ENCODE measurements at regions not wholly inside any gene's neighbourhood (a gene's known extent, or its start where the extent isn't known, plus 50 kb on each side); places are given as distances from the start of the nearest gene placed in this dataset.

DNA sequence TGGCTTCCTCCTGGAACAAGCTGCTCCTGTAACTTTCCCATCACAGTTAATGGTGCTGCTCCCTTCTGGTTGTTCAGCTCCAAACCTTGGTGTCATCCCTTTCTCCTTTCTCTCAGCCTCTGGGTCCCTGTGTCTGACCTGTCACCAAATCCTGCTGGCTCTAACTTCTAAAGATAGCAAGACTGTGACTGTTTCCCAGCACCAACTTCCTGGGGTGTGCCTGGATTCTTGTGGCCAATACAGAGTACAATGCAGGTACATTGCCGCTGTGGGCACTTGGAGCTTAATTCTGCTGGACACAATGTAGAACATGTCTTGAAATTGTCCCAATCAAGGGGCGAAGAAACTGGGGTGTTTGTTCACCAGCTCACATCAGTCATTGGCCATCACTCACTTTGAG is 156.7 kb upstream of the CSF3R start:
- no peaks in the 10 kb centered on the region for H3K9me2 ChIP-seq (replicated peaks; ENCODE audit: insufficient read depth, low read length)
- no peak overlapping the region for H3K9ac ChIP-seq (ENCODE audit: low read length)
- H3K36me3 ChIP-seq (replicated peaks; ENCODE audit: insufficient read depth, low read length) = no peaks in the 10 kb centered on the region
- H3K27ac ChIP-seq (ENCODE audit: low read length) = no peak overlapping the region
- DNase-seq = no peak
- no peaks in the 10 kb centered on the region for H3K79me2 ChIP-seq (ENCODE audit: low read length)
- H3F3A ChIP-seq (ENCODE audit: insufficient read depth, low read length) = peaks cover 8% of the 10 kb centered on the region; the same call in 1 of the 2 replicates
- H3K4me1 ChIP-seq (ENCODE audit: low read length) = peaks cover 20% of the 10 kb centered on the region
- no peak overlapping the region for H2AFZ ChIP-seq (ENCODE audit: low read length)
- no peak overlapping the region for H3K4me3 ChIP-seq (ENCODE audit: low read length)
- no peak for TF ChIP-seq EZH2 (optimal IDR thresholded peaks at IDR 0.05; ENCODE audit: low read depth, low read length)
- TF ChIP-seq, protein P1, sequence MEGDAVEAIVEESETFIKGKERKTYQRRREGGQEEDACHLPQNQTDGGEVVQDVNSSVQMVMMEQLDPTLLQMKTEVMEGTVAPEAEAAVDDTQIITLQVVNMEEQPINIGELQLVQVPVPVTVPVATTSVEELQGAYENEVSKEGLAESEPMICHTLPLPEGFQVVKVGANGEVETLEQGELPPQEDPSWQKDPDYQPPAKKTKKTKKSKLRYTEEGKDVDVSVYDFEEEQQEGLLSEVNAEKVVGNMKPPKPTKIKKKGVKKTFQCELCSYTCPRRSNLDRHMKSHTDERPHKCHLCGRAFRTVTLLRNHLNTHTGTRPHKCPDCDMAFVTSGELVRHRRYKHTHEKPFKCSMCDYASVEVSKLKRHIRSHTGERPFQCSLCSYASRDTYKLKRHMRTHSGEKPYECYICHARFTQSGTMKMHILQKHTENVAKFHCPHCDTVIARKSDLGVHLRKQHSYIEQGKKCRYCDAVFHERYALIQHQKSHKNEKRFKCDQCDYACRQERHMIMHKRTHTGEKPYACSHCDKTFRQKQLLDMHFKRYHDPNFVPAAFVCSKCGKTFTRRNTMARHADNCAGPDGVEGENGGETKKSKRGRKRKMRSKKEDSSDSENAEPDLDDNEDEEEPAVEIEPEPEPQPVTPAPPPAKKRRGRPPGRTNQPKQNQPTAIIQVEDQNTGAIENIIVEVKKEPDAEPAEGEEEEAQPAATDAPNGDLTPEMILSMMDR (IDR thresholded peaks at IDR 0.05; ENCODE audit: low read length) = no peak
- no peak for TF ChIP-seq EZH2phosphoT487 (IDR thresholded peaks at IDR 0.05; ENCODE audit: low read length)
- no peak overlapping the region for H3K4me2 ChIP-seq (ENCODE audit: low read depth, low read length)
- H4K20me1 ChIP-seq (ENCODE audit: insufficient read depth, low read length) = no peaks in the 10 kb centered on the region
- no peaks in the 10 kb centered on the region for H3K9me3 ChIP-seq (replicated peaks; ENCODE audit: insufficient read depth, low read length)
- H3K27me3 ChIP-seq (replicated peaks; ENCODE audit: insufficient read depth, low read length) = peaks cover 22% of the 10 kb centered on the region

DNA sequence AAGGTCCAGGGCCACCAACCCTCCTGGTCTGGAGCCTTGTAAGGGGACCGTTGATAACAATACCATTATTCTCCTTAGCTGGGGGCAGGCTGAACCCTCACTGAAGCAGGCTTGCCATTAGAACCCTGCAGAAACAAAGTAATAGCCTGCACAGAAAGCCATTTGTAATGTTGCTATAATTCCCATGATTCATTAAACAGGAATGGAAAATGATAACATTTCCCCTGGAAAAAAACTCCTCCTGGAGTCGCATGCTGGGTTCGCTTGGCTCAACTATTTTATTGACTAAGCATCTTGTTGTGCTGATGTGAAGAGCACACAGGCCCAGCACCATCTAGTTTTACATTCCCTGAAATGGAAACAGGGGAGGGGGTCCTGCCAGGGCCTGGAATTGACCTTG is 155.6 kb upstream of the CSF3R start:
- H4K20me1 ChIP-seq (ENCODE audit: insufficient read depth, low read length) = no peaks in the 10 kb centered on the region
- H3K4me1 ChIP-seq (ENCODE audit: low read length) = peaks cover 12% of the 10 kb centered on the region
- H2AFZ ChIP-seq (ENCODE audit: low read length) = no peak overlapping the region
- H3K9ac ChIP-seq (ENCODE audit: low read length) = no peak overlapping the region
- no peak for DNase-seq
- H3K27me3 ChIP-seq (replicated peaks; ENCODE audit: insufficient read depth, low read length) = peaks cover 22% of the 10 kb centered on the region
- H3K4me2 ChIP-seq (ENCODE audit: low read depth, low read length) = no peak overlapping the region
- H3K4me3 ChIP-seq (ENCODE audit: low read length) = no peak overlapping the region
- H3K79me2 ChIP-seq (ENCODE audit: low read length) = no peaks in the 10 kb centered on the region
- H3K36me3 ChIP-seq (replicated peaks; ENCODE audit: insufficient read depth, low read length) = no peaks in the 10 kb centered on the region
- H3K9me2 ChIP-seq (replicated peaks; ENCODE audit: insufficient read depth, low read length) = no peaks in the 10 kb centered on the region
- no peak overlapping the region for H3K27ac ChIP-seq (ENCODE audit: low read length)
- H3F3A ChIP-seq (ENCODE audit: insufficient read depth, low read length) = no peaks in the 10 kb centered on the region
- TF ChIP-seq EZH2 (optimal IDR thresholded peaks at IDR 0.05; ENCODE audit: low read depth, low read length) = no peak
- TF ChIP-seq EZH2phosphoT487 (IDR thresholded peaks at IDR 0.05; ENCODE audit: low read length) = no peak
- TF ChIP-seq, protein P1 (IDR thresholded peaks at IDR 0.05; ENCODE audit: low read length) = no peak
- H3K9me3 ChIP-seq (replicated peaks; ENCODE audit: insufficient read depth, low read length) = no peaks in the 10 kb centered on the region

DNA sequence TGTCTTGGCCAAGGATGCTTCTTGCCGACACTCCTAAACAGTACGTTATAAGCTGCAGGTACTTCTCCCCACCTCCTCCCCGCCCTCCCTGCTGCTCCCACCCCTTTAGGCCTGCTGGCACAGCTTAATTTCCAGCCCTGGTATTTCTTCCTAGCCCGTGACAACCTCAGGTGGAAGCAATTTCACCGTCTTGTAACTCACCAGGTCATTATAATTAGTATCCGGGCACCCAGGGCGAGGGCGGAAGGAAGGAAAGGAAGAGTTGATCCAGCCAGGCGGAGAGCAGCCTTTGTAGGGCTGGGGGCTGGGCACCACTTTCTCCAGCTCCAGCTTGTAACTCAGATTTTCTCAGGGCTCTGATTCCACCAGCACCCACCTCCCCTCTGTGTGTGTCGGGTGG is 153.5 kb upstream of the CSF3R start:
- no peaks in the 10 kb centered on the region for H3K9me3 ChIP-seq (replicated peaks; ENCODE audit: insufficient read depth, low read length)
- no peaks in the 10 kb centered on the region for H3K9me2 ChIP-seq (replicated peaks; ENCODE audit: insufficient read depth, low read length)
- H3F3A ChIP-seq (ENCODE audit: insufficient read depth, low read length) = no peaks in the 10 kb centered on the region
- H4K20me1 ChIP-seq (ENCODE audit: insufficient read depth, low read length) = no peaks in the 10 kb centered on the region
- H2AFZ ChIP-seq (ENCODE audit: low read length) = no peak overlapping the region
- H3K9ac ChIP-seq (ENCODE audit: low read length) = no peak overlapping the region
- no peak for DNase-seq
- no peaks in the 10 kb centered on the region for H3K36me3 ChIP-seq (replicated peaks; ENCODE audit: insufficient read depth, low read length)
- H3K4me2 ChIP-seq (ENCODE audit: low read depth, low read length) = no peak overlapping the region
- H3K27ac ChIP-seq (ENCODE audit: low read length) = no peak overlapping the region
- peaks cover 27% of the 10 kb centered on the region for H3K27me3 ChIP-seq (replicated peaks; ENCODE audit: insufficient read depth, low read length)
- H3K4me1 ChIP-seq (ENCODE audit: low read length) = no peaks in the 10 kb centered on the region
- H3K79me2 ChIP-seq (ENCODE audit: low read length) = no peaks in the 10 kb centered on the region
- H3K4me3 ChIP-seq (ENCODE audit: low read length) = no peak overlapping the region
- TF ChIP-seq, protein P1 (IDR thresholded peaks at IDR 0.05; ENCODE audit: low read length) = no peak
